Type B pancreatic cell (in vitro differentiated cells): ENCODE measurements at regions not wholly inside any gene's neighbourhood (a gene's known extent, or its start where the extent isn't known, plus 50 kb on each side); places are given as distances from the start of the nearest gene placed in this dataset.

Source experiments
- DNase-seq: peaks from one replicate; pipeline ENCODE4 v3.0.0; 2021; ENCODE audit warnings: mixed read lengths; ENCODE audit not compliant: unreplicated experiment; ENCODE audit errors: extremely low spot score
- H3K27ac Mint-ChIP-seq: 2 replicates; pipeline ENCODE4 v1.8.0; 2021; ENCODE audit warnings: mild to moderate bottlenecking, mixed read lengths
- H3K27me3 Mint-ChIP-seq: 2 replicates; pipeline ENCODE4 v1.8.0; 2021; ENCODE audit warnings: mixed read lengths
- H3K36me3 Mint-ChIP-seq: 2 replicates; pipeline ENCODE4 v1.8.0; 2021; ENCODE audit warnings: mixed read lengths
- H3K4me1 Mint-ChIP-seq: one replicate; pipeline ENCODE4 v1.8.0; 2021; ENCODE audit warnings: mixed read lengths; ENCODE audit not compliant: unreplicated experiment
- H3K4me3 Mint-ChIP-seq: 2 replicates; pipeline ENCODE4 v1.8.0; 2021; ENCODE audit warnings: mild to moderate bottlenecking, mixed read lengths
- H3K9me3 Mint-ChIP-seq: 2 replicates; pipeline ENCODE4 v1.8.0; 2021; ENCODE audit warnings: mixed read lengths
- CTCF ChIP-seq: fragments of 200-600 bp; sonication (generic); conservative IDR thresholded peaks from 2 replicates; pipeline ENCODE4 v1.5.0; 2021; ENCODE audit warnings: antibody characterized with exemption, mild to moderate bottlenecking

GRCh38 chr2:216925636-216926366 lies 65.9 kb upstream of the TNP1 start:
- Mint-ChIP-seq H3K9me3 (peaks cover 5% of the 10 kb centered on the region), H3K27ac (no peak overlapping the region), H3K4me3 (no peak overlapping the region), H3K4me1 (peaks cover 27% of the 10 kb centered on the region), H3K36me3 (peaks cover 3% of the 10 kb centered on the region), H3K27me3 (peaks cover 3% of the 10 kb centered on the region)
- no peak for TF ChIP-seq CTCF
- DNase-seq: no peak

GRCh38 chr2:216925006-216925405 lies 65.1 kb upstream of the TNP1 start:
- H3K9me3 Mint-ChIP-seq: peaks cover 4% of the 10 kb centered on the region
- no peak overlapping the region for H3K4me3 Mint-ChIP-seq
- H3K27ac Mint-ChIP-seq: no peak overlapping the region
- no peak for DNase-seq
- H3K4me1 Mint-ChIP-seq: peaks cover 31% of the 10 kb centered on the region
- peaks cover 3% of the 10 kb centered on the region for H3K36me3 Mint-ChIP-seq
- TF ChIP-seq CTCF: no peak
- peaks cover 3% of the 10 kb centered on the region for H3K27me3 Mint-ChIP-seq

- Mint-ChIP-seq H3K4me1 (peaks cover 31% of the 10 kb centered on the region), H3K27ac (no peak overlapping the region), H3K27me3 (peaks cover 3% of the 10 kb centered on the region), H3K4me3 (no peak overlapping the region), H3K36me3 (no peaks in the 10 kb centered on the region), H3K9me3 (no peaks in the 10 kb centered on the region)
- TF ChIP-seq CTCF: no peak
- DNase-seq: no peak
Observed at GRCh38 chr2:216923706-216924105, 63.8 kb upstream of the TNP1 start.

GRCh38 chr2:216922175-216922780 lies 62.4 kb upstream of the TNP1 start:
- H3K27ac Mint-ChIP-seq: no peak overlapping the region
- no peaks in the 10 kb centered on the region for H3K9me3 Mint-ChIP-seq
- H3K27me3 Mint-ChIP-seq: peaks cover 3% of the 10 kb centered on the region
- peaks cover 27% of the 10 kb centered on the region for H3K4me1 Mint-ChIP-seq
- no peak overlapping the region for H3K4me3 Mint-ChIP-seq
- H3K36me3 Mint-ChIP-seq: no peaks in the 10 kb centered on the region
- DNase-seq: no peak
- TF ChIP-seq CTCF: no peak

GRCh38 chr2:216920937-216921456 lies 61.1 kb upstream of the TNP1 start:
- no peak for TF ChIP-seq CTCF

More at GRCh38 chr2:216920937-216921456, 61.1 kb upstream of the TNP1 start:
- H3K4me3 Mint-ChIP-seq: no peak overlapping the region
- peaks cover 17% of the 10 kb centered on the region for H3K4me1 Mint-ChIP-seq
- H3K27me3 Mint-ChIP-seq: peaks cover 3% of the 10 kb centered on the region
- no peaks in the 10 kb centered on the region for H3K9me3 Mint-ChIP-seq
- no peak overlapping the region for H3K27ac Mint-ChIP-seq
- no peak for DNase-seq
- no peaks in the 10 kb centered on the region for H3K36me3 Mint-ChIP-seq
